Suppressor macrophage (primary cell): ENCODE measurements at regions not wholly inside any gene's neighbourhood (a gene's known extent, or its start where the extent isn't known, plus 50 kb on each side); places are given as distances from the start of the nearest gene placed in this dataset.

Experiments used
- DNase-seq, 4 experiments: peaks; one replicate each; pipeline ENCODE4 v3.0.0-alpha.2; 2020 to 2022

DNA sequence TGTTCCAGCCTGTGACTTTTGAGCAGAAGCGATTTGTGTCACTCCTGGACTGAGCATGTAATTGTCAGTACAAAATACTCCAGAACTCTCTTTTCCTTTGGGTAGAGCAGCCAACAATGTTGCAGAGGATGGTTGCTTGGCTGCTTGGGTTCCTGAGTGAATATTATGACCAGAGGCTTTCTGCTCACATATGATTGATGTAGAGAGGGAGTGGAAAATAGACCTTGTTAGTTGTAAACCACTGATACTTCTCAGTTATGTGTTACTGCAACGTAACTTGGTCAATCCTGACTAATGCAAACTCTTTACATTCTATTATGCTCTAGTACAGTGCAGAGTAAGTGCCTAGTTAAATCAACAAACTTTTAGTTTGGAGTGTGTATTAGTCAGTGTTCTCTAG, 322.6 kb upstream of the KCNH8 start:
- DNase-seq, result no peak

DNA sequence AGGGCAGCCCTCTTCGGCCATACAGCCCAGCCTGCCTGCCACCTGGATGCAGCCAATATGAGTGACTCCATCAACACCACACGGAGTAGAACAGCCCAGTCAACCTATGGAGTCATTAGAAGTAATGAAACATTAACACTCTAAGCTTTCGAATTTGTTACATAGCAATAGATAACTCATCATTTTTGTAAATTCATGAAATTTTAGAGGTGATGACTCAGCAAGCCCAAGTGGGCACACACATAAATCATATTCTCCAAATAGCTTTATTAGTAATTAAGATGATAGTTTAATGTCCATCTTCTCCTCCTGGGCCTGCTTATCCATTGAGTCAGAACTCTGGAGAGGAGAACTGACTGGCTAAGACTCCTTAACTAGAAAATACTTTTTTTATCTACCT, 335.0 kb upstream of the KCNH8 start:
- DNase-seq, result no peak

DNA sequence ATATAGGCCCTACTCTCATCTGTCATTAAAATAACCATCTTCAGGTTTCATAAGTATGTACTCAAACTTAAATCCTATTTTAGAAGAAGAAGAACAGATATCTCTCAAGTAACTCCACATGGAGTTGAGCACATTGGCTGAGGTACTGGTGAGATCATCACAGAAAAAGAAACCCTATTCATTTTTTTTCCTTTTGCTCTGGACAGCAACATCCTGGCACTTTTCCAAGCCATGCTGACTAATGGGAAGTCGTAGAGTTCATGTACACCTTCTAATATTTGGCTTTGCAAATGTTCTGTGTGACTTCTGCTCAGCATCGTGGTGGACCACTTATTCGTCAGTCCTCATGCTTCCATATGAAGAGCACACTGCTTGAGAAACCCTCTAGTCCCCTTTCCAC, 336.0 kb upstream of the KCNH8 start:
- peak; percentile 10 to 32 (median 21) for DNase-seq

DNA sequence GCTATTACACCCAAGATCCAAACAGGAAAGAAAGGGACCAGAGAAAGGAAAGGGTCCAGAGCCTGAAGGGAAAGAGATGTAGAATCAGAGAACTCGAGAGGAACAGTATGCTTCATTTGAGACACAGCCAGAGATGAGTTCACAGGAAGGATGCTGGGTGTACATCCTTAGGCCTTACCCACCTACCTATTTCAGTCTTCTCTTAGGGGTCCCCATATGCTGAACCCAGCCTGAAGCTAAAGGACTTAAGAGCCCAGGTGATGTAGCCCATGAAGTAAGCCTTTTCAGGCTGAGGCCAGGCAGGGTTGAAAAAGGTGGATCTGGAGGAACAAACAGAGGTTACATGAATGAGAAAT, 338.0 kb upstream of the KCNH8 start:
- DNase-seq, result no peak

DNA sequence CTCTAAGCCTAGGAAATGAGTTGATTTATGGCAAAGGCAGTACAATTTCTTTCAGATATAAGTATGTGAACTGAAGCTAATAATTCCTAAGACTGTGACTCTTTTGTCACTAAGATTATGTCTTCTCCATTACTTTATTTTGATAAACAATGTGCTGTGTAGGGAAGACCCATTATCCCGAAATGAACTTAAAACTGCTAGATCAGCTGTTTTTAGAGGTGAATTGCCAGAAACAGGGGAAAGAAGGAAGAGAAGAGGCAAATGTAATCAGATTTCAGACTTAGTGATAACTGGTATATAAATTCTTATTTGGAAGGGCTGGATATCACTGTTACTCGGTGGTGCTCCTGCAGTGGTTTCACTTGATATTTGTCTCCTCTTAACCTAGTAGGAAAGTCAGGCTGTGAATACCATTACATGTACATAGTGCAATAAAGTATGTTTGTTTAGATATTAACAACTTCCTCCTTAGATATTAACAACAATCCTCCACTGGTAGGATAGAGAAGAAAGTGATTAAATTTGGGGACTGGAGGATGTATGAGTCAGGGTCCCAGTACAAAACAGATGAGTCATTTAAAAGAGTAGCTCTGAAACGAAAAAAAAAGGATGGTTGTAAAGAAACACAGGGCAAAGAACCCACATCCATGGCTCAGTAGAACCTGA, 338.5 kb upstream of the KCNH8 start:
- DNase-seq, result no peak

DNA sequence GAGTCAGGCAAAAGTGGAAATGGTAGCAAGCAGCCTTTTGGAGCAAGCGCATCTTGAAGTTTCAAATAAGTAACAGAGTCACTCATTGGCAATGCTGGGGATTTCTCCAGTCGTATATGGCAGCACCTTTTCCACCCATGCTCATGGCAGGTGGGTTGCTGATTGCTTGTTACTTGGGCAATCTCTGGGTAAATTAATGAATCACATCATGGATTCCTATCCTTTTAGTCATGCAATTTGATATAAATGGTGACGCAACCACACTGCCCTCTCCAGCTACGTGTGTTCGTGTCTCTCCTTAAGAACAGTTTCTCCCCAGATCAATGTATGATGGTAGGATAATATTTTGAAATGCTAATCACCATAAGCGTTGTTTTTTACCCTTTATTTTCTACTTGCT, 339.9 kb upstream of the KCNH8 start:
- DNase-seq, result no peak

DNA sequence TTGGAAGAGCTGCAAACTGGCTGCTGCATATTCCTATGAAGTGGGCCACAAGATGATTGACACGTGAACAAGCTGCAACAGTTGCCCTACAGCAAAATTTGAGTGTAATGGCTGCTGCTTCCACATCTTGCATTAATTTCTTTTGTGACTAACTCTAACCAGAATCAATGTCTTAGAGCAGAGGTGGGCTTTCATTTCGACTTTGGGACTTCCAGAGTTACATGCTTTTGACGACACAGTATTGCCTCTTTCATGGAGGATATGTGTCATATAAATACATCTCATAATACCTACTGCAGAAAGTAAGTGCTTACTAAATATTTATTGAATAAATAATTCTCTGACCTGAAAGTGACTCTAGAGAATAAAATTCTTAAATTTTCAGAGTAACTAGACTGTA, 340.7 kb upstream of the KCNH8 start:
- DNase-seq, result no peak

DNA sequence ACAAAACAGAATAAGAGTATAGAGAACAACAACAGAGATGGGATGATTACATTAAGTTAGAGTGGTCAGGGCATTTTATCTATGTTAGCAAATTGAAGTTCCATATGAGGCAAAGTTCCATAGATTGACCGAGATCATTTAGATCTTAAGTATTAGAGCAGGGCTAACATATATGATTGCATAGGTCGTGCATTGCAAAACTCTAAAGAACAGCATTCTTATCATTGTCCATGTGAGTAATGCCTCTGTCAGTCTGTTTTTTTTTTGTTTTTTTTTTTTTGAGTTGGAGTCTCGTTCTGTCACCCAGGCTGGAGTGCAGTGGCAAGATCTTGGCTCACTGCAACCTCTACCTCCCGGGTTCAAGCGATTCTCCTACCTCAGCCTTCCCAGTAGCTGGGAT, 341.7 kb upstream of the KCNH8 start:
- no peak for DNase-seq

DNA sequence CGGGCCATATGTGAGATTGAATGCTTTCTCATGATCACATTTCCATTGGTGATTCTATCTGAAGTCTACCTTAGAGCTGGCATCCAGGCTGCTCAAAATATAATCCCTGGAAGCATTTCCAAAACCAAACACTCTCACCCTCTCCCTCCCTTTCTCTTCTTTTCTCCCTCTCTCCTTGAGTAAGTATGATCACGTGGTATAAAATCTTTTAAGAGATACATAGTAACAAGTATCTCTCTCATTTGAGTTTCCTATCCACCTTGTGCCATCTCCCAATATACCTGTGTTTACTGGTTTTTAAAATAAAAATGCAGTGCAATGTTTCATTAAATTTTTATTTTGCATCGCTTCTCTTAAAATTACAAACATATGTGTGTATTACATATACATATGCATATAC, 350.9 kb upstream of the KCNH8 start:
- no peak for DNase-seq

DNA sequence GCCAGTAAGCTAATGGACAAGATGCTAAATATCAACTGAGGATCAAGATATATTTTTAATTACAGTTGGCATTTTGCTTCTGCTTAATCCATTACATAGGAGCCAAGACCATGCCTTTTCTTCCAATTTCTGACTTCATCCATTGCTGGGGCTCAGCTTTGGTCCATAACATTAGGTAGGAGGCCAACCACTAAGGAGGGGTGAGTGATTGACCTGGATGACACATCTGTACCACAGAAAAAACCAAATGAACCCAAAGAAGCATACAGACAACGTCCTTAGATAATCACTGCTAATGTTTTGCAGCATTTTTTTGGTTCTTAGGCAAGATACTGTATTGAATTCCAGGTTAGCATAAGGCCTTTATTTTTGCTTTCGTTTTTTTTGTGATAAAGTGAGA, 353.2 kb upstream of the KCNH8 start:
- no peak for DNase-seq

DNA sequence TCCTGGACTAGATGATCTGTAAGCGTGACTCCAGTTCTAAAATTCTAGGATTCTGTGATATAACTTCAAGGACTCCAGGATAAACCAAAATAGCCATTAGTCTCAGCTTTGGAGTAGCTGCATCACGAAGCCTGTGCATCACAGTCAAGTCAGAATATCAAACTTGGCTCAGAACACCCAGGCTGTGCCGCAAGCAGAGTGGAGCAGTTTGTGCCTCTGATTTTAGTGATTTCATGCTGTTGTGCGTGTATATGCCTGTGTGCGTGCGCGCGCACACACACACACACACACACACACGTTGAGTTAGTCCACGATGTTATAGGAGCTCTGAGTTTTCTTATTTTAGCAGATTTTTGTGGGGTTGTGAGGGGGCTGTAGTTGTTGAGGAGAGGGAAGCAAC, 356.6 kb upstream of the KCNH8 start:
- DNase-seq, result no peak

DNA sequence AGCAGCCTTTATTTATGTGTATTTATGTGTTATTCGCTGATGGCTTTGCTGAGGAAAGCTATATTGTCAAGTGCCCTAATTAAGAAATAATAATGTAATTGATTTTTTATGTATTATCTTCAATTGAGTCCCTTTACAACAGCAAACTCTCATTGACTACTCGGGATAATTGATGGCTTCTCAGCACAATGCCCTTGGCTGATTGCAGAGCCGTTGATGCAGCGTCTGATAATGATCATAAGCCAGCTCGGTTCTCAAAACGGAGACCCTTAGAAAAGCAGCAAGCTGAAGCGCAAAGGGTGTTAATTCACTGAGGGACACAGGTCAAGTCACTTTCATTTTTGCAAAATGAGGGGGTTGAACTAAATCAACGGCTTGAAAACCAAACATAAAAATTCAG, 357.1 kb upstream of the KCNH8 start:
- no peak for DNase-seq

DNA sequence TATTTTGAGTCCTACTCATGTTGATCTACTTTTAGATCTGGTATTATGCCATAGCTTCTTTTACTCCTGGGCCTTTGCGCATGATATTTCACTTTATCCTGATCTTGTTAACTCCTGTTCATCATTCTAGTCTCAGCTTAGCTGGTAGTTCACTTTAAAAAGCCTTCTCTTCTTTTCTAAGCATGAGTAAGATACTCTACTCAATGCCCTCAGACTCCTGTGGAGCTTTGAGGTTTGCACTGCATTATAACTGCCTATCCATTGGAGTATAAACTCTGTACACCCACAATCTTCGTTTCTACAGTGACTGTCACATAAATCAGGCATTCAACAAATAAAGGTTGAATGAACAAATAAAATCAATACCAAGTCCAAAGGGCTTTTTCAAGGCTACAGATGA, 357.9 kb upstream of the KCNH8 start:
- no peak for DNase-seq

DNA sequence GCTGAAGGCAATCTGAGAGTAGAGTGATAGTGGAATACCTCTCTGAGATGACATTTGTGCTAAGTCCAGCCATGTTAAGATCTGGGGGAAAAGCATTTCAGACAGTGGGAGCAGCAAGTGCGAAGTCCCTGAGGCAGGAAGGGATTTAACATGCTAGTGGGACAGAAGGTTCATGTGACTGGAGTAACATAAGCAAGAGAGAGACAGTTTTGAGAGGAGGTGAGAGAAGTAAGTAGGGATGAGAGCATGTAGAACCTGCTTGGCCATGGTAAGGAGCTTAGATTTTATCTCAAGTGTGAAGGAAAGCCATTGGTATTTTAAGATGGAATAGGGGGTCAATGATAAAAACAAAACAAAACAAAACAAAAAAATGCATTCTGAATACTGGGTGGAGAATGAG, 358.6 kb upstream of the KCNH8 start:
- no peak for DNase-seq

DNA sequence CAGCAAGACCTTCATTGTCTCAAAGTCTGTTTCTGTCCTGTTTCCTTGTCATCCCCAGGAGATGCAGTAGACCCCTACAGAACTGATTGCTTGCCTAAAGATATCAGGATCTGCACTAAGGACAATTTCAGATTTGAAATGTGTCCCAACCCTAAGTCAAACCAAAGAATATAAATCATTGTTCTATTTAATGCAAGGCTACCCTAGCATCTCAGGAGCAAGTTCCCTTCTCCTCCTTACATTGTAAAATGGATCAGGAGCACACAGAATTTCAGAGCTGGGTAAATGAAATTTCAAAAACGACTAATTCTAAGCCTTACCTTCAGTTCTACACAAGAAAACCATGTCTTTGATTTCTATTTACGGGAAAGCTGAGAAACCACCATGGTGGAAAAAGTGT, 360.9 kb upstream of the KCNH8 start:
- no peak for DNase-seq

DNA sequence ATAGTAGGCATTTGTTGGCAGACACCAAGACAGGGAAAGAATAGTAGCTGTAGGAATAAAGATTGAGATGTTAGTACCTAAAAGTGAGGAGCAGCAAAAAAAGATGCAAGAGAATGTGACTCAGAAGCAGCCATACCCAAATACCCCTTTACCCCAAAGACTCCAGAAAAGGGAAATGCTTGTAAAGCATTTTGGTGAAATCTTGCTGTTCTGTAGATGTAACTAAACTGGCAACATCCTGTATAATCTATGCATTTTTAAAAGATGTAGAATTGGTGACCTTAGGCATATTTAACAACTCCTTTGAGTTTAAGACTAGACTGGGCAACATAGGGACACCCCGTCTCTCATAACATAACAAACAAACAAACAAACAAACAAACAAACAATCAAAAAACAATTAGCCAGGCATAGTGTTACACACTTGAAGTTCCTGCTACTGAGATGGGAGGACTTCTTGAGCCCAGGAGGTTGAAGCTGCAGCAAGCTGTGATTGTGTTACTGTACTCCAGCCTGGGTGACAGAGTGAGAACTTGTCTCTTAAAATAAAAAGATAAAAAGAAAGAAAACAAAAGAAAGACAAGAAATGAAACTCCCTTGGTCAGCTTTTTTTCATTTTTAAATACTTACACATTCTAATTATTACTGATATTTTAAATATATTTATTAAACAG, 361.5 kb upstream of the KCNH8 start:
- DNase-seq, result no peak

DNA sequence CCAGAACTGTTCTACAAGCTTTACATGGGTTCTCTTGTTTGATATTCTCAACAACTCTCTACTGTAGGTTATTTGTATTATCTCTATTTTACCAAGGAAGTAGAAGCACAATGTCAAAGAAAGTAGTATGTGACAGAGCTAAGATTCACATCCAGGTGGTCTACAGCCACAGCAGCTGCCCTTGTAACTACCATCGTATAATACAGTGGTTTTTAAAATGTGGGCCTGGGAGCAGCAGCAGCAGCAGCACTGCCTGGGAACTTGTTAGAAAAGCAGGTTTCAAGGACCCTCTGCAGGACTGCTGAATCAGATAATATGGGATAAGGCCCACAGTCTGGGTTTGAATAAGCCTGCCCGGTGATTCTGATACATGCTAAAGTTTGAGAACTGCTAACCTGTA, 357.1 kb upstream of the SATB1 start:
- no peak for DNase-seq

DNA sequence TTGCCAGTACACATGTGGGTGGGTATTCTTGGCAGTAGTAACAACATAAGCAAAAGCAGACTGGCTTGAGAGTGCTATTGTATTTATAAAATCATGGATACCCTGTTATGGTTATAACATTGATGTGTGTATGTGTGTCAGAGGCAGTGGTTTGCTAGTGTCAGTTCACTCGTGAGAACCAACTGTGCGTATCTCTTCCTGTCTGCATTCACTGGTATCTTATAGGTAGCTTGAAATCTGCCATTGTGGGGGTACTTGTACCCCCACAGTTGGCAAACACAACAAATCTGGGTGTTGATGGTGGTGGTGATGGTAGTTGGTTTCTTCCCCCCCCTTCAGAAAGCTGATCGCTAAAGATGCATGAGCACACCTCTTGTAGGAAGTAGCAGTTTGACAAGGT, 355.8 kb upstream of the SATB1 start:
- no peak for DNase-seq

DNA sequence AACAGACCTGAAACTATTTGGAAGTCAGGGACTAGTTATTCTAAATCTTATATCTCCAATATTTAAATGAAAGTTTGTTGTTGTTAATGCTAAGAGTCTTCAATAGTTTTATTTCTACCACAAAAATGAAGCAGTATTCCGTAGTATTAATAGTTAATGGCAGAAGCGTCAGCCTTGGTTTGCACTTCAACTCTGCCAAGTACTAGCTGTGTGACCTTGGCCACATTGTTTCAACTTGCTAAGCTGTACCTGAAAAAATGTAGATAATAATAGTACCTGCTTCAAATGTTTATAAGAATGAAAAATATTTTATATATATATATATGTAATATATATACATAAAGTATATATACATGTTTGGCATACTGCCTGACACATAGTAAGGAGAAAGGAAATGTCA, 354.6 kb upstream of the SATB1 start:
- DNase-seq, result no peak

DNA sequence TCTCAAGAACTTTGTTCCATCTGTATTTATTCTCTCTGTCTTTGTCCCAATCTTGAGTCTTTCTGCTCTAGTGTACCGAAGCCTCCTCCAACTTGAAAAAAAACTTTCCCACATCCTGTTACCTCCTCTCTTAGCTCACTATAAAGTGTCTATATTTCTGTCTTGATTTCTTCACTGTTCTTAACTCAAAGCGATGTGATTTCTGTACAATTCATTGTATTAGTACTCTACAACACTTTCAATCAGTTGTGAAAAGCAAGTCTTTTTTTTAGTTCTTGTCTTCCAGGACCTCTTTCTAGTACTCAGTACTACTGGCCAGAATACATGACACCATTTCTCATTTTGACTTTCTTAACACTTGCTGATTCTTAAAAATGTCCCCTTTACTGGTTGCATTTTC, 353.5 kb upstream of the SATB1 start:
- DNase-seq, result no peak

DNA sequence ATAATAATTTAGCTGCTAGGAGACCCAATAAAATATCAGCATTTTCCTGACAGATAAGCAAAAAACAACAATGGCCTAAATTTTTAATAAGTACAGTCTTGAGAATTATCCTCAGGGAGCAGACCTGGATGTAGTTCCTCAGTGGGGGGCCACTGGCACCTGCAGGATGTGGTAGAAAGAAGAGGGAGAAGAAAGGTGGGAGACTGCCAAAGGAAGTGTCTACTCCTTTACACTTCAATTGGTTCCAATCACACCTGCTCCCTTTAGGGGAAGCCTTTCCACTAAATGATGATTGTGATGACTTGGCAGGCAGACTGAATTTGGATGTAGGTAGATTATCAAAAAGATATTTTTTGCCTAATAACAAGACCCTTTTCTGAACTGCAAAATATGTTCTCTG, 353.0 kb upstream of the SATB1 start:
- no peak for DNase-seq

DNA sequence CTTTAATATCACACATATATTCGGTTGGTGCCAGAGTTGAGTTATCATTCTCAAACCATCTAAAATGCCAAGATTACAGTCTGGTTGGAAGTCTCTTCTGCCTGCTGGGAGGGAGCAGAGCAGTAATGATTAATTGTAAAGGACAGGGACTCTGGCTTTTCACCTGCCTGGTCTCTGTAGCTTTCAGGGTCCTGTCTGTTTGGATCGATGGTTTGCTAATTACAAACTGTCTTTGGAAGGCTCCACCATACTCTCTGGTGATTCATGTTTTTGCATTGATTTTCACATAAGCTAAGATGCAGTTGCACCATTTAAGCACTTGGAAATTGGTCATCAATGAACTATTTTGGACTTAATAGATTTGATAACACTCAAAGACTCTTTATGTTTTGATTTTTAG, 350.4 kb upstream of the SATB1 start:
- no peak for DNase-seq

DNA sequence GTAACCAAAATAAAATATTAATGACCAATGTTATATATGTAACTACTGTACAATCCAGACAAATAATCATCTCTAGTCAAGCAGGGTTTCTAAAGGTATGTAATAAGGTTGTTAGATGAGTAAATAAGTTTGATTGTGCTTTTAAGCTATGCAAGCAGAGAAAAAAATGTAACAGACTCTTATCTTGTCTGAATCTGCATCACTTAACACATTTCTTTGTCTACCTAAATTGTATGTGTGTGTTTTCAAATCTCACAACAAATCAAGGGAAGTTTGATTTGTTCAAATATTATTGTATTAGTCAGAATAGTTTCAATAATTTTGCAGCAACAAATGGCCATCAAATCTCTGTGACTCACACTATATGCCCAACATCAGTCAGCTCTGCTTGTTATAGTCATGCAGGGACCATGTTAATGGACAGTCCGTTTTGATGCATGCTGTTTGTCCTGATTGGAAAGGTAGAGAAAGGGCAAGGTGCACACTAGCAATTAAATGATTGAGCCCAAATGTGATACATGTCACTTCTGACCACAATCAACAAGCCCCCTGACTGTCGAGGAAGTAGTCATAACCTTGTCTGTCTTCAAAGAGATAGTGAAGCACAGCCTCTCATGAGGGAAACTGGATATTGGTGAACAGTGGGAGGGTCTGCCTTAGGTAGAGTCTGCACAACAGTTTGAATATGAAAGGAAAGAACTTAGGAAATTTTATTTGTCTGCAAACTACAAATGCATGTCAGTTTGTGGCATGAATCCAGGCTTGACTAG, 349.4 kb upstream of the SATB1 start:
- DNase-seq, result no peak

DNA sequence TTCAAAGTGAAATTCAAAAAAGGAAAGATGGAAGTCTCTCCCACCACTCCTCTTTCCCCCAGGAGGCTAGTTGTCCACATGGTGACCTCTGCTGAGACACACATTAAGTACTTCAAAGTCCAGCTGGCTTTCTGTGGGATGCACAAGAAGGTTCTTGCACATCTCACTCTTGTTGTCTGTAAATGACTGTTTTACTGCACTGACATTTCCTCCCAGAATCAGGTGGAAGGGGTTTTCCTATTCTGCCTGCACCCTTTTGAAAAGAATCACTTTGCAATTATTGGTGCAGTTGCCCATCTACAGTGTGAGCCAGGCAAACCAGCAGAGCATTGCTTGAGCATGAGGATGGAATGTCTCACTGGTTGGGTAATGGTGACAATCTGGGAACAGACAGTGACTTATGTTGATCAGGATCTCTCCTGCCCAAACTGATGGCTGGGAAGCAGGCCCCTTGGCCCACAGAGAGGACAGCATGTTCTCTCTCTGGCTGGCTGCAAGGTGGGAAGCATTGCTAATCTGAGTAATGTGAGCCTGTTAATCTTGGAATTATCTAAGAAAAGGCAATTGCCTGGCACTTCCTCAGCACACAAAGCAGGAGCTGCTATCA, 347.7 kb upstream of the SATB1 start:
- DNase-seq, result no peak
